Kidney glomerular epithelial cell (primary cell): ENCODE measurements at regions not wholly inside any gene's neighbourhood (a gene's known extent, or its start where the extent isn't known, plus 50 kb on each side); places are given as distances from the start of the nearest gene placed in this dataset.
A peak's percentile ranks its signal among the peaks of the same experiment; 100 is the strongest.
"Not testable (repeated sequence)": the region's sequence is repeated elsewhere in the genome, so short reads cannot be mapped to it uniquely, and the experiment has no call there.

Source experiments
- DNase-seq: peaks from one replicate; lab custom pipeline; 2025; lab: John Stamatoyannopoulos, UW

DNA sequence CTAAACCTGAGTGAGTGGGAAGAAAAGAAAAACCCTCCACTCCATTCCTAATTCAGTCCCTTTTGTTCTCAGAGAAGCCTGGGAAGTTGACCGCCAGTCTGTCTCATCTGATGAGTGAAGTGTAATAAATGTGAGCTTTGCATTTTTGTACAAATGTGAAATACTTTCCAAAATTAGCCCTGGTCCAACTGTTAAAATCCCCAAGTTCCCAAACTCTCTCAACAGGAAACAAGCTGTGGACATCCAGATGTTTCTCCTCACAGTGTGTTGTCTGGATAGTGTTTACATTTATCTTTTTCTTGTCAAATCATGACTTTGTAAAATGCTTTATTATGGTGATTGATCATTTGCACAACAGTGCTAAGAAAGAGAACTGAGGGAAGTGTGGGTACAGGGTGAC, 145.1 kb downstream of the TM2D1 start:
- no peak for DNase-seq

DNA sequence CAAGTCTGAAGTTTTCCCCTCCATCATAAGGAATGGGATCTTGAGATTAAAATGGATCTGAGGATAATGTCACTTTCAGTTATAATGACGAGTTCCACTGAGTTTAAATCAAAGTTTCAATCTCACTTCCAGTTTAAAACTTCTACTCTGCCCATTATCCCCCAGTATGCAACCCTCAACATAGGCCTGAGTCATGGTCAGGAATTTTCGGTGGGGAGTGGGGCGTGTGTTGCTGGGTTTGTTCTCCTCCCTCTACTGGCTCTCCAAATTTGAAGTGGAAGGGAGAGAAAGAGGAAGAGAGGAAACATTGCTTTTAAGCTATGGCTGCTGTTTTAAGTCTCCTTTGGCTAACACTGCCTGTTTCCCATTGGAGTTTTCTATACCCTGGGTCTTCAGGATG, 152.9 kb downstream of the TM2D1 start:
- DNase-seq: no peak

DNA sequence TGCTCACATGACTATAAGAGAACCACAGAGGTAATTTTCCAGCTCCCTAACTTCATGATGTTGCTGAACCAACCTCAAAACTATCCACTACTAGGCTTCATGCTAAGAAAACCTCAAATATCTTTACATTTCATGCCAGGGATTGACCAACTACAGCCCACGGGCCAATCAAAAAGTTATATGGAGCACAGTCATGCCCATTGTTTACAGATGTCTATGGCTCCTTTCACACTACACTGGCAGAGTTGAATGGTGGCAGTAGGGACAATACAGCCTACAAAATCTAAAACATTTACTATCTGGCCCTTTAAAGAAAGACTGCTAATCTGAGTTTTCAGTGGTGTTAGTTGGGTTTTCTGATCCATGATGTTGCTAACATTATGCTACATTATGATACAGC, 154.8 kb downstream of the TM2D1 start:
- DNase-seq: no peak

DNA sequence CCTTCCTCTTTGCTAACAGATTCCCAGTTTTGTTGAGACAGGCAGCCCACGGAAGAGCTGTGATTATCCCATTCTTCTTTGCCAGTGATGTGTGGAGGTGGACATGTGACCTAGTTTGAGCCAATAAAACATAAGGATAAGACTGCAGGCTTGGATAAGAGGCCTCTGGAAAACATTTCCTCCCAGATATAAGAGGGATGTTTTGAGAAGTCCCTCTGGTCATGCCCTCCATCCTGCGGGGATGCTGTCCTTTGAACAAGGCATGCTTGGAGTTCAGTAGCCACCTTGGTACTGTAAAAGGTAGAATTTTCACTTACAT, 155.7 kb downstream of the TM2D1 start:
- DNase-seq: peak; percentile 22

DNA sequence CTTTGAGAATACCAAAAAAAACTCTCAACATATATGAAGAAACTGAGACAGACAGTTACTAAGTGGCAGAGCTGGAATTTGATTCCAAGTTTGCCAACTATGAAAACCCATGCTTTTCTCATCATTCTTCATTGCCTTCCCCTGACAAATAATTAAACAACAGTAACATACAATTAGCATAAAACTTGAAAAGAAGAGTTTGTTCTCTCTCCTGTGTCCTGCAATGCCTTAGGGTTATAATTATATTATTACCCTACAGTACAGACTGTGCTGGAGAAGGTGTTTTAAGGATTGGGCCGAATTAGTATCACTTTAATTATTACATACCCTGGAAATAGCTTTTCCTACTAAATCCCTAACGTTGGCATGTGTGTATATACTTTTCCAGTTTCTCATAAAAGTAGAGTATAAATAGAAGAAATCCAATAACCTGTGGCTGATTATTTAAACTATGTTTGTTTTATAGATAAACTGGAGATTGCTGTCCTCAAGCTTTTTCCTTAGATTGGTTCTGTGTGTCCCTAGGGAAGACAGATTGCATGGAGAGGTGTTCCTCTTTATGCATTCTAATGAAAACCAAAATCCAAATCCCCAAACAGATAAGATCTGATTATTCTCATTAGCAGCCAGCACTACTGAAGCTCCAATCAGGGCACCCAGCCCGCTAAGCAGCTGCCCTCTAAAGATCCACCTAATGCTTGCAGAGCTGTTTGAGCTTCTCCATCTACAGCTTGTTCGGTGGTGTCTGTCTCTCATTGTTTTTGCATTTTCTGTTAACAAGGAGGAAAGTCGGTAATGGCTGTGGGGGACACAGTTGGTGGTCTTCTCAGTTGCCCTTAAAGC, 156.3 kb downstream of the TM2D1 start:
- no peak for DNase-seq

DNA sequence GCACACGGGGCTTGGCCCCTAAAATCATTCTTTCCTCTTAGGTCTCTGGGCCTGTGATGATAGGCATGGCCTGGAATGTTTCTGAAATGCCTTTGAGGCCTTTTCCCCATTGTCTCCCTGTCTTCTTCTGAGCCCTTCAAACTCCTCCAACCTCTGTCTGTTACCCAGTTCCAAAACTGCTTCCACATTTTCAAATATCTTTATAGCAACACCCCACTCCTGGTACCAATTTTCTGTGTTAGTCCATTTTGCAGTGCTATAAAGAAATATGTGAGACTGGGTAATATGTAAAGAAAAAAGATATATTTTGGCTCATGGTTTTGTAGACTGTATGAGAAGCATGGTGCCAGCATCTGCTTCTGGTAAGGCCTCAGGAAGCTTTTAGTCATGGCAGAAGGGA, 158.8 kb downstream of the TM2D1 start:
- DNase-seq: no peak

DNA sequence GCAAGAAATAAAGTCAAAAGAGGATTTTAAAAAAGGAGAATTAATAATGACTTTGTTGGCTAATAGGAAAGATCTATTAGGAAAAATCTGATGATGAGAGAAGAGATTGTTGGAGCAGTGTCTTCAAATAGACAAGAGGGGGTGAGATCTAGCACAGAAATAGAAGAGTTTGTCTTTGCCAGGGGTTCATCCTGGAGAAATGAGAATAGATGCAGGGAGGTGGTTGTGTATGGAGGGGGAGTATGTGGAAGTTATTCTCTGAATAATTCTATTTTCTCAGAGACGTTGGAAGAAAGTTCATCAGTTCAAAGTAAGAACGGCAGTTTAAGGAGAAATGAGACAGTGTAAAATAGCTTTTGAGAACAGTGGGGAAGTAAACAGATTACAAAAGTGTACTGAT, 161.3 kb downstream of the TM2D1 start:
- DNase-seq: no peak

DNA sequence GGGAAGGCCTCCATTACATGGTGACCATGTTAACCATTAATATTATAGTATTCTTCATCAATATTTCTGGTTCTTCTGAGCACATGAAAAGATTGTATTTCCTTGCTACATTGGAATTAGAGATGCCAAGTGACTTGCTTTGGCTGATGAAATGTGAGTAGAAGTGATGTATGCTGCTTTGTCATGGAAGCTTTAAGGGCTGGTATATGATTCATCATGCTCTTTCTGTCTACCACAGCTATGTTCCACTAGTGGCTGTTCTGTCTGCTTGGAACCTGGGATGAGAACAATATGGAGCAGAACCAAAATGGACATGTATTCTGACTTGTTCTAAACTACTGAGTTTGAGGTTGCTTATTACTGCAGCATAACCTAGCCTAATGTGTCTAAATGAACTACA, 163.3 kb downstream of the TM2D1 start:
- no peak for DNase-seq

DNA sequence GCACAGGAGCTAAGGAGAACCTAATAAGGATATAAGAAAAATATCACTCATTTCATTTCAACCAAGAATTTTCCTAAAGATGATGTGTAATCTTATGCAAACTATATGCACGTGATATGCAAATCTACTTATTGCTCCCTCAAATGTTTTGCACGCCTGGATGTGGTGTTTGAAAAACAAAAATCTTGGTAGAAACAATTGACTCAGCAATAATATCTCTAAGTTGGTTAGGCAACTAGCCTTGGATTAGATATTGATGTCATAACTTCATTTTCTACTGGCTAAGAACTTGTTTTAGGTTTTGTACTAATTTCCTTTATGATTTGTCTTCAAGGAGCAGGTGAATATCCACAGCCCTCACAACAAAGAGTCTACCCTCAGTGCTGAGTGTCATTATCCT, 164.6 kb downstream of the TM2D1 start:
- no peak for DNase-seq

DNA sequence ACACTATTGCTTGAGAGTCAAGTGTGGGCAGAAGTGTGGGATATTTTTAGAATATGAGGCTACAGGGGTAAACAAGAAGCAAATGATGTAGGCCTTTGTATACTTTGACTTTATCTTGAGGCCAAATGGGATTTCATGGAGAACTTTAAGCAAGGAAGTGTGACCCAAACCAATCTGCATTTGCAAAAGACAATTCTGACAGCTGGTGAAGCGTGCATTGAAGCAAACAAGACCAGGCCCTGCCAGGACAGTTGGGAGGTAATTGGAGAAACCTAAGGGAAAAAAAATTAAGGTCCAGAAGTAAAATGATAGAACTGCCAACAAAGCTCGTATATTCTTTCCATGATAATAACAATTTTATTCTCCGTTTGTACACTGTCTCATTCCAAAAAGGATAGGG, 168.3 kb downstream of the TM2D1 start:
- no peak for DNase-seq

DNA sequence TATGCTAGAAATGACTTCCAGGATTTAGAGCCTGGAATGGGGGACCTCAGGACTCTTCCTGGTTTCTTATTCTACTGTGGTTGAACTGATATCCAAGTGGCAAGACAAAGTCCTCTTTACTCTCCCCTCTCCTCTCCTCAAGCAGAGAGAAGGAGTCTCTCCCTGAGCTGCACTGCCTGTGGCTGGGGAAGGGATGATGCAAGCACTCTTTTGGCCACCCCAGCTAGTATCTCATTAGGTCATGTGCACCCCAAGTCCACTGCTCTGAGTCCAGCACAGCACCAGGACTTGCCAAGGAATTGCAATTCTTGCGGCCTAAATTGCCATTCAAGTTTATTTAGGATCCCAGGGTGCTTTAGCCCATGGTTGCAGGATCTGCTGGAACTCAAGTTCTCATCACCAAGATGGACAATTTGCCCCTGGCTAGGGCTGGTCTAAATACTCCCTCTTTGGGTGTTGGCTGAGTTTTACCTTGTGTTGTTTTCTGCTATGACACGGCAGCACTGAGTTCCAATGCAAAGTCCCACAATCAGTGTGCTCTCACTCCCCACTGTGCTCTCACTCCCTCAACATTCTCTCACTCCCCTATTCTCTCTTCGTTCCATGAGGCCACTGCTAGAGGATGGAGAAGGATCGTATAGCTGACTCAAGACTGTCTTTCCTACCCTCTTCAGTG, 172.2 kb downstream of the TM2D1 start:
- no peak for DNase-seq

DNA sequence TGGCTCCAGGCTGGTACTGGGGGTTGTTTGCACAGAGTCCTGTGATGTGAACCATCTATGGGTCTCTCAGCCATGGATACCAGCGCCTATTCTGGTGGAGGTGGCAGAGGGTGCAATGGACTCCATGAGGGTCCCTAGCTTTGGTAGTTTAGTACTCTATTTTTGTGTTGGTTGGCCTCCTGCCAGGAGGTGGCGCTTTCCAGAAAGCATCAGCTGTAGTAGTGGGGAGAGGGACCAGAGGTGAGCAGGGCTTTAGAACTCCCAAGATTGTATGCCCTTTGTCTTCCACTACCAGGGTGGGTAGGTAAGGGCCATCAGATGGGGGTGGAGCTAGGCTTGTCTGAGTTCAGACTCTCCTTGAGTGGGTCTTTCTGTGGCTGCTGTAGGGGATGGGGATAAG, 177.6 kb downstream of the TM2D1 start:
- DNase-seq: not testable (repeated sequence)

DNA sequence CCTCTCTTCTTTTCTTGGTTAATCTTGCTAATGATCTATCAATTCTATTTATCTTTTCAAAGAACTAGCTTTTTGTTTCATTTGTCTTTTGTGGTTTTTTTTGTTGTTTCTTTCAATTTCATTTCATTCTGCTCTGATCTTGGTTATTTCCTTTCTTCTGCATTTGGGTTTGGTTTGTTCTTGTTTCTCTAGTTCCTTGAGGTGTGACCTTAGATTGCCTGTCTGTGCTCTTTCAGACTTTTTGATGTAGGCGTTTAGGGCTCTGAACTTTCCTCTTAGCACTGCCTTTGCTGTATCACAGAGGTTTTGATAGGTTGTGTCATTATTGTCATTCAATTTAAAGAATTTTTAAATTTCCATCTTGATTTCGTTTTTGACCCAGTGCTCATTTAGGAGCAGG, 180.1 kb downstream of the TM2D1 start:
- DNase-seq: not testable (repeated sequence)

DNA sequence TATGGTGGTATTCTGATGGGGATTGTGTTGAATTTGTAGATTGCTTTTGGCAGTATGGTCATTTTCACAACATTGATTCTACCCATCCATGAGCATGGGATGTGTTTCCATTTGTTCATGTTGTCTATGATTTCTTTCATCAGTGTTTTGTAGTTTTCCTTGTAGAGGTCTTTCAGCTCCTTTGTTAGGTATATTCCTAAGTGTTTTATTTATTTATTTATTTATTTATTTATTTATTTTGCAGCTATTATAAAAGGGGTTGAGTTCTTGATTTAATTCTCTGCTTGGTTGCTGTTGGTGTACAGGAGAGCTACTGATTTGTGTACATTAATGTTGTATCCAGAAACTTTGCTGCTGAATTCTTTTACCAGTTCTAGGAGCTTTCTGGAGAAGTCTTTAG, 181.4 kb downstream of the TM2D1 start:
- DNase-seq: not testable (repeated sequence)

DNA sequence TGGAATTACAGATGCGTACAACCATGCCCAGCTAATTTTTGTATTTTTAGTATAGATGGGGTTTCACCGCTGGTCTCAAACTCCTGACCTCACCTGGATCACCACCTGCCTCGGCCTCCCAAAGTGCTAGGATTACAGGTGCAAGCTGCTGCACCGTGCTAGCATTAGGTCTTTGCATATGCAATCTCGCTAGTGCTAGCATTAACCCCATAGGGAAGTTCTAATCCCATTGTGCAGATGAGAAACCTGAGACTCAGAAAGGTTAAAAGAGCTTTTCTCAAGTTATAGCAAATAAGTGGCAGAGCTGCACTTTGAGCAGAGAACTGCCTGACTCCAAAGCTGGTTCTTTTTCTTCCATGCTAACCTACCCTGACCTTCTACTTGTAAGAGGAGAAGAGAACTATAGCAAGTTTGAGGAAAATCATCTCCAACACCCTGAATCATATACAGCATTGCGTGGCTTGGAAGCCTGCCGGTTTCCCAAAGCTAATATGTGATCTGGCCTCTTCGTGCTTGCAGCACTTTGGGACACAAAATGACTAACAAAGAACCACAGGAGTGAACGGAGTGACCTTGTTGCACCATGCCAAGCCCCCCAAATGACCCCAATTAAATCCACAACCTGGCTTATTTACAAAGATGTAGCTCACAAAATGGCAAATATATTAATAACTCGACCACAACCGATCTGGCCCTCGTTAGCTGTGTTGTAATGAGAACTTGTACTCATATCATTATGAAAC, 185.1 kb downstream of the TM2D1 start:
- no peak for DNase-seq

DNA sequence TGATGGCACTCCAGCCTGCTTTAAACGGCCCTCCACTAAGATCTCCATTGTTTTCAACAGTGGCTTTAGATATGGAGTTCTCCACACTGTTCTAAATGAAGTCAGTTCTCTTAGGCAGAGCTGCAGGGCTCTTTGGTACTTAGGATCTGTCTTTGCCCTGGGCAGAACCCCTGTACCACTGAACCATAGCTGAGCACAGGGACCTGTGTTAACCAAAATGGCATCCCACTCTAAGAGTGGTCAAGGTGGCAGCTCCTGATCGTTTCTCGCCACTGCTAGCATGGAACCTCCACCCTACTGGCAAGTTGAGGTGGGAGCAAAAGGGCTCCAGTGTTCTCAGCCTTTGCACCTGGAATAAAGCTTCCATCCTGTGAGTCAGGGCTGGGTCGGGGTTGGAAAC, 186.7 kb downstream of the TM2D1 start:
- DNase-seq: no peak

DNA sequence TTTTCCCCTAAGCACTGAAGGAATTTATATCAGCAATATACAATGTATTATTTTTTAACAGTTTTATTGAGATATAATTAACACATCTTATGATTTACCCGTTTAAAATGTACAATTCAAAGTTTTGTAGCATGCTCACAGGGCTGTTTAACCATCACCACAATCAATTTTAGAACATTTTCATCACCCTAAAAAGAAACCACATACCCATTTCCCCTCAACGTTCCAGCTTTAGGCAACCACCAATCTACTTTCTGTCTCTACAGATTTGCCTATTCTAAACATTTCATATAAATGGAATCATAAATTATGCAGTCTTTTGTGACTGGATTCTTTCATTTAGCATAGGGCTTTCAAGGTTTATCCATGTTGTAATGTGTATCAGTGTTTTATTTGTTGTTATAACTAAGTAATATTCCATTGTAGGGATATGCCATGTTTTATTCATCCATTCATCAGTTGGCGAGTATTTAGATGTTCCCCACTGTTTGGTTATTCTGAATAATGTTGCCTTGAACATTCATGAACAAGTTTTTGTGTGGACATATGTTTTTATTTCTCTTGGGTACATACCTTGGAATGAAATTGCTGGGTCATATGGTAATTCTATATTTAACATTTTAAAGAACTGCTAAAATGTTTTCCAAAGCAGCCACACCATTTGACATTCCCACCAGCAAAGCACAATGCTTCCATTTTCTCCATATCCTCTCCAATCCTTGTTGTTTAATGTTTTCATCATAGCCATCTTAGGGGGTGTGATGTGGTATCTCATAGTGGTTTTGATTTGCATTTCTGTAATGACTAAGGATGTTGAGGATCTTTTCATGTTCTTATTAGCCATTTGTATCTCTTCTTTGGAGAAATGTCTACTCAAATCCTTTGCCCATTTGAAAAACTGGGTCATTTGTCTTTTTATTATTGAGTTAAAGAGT, 188.5 kb downstream of the TM2D1 start:
- DNase-seq: no peak

DNA sequence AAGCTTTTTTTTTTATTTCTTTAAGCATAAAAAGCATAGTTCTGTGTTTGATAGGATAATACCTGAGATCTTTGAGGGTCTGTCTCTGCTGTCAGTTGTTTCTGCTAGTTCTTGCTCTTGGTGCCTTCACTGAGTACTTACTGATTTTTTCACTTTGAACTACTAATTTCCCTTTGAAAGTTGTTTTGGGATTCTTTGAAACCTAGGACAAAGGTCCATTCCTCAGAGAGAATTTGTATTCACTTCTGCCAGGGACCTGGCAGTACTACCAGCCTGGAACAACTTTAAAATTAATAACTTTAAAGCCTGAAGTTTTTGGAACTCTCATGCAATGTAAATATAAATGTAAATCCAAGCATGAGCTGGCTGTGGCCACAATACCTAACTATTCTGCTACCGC, 190.1 kb downstream of the TM2D1 start:
- DNase-seq: no peak

DNA sequence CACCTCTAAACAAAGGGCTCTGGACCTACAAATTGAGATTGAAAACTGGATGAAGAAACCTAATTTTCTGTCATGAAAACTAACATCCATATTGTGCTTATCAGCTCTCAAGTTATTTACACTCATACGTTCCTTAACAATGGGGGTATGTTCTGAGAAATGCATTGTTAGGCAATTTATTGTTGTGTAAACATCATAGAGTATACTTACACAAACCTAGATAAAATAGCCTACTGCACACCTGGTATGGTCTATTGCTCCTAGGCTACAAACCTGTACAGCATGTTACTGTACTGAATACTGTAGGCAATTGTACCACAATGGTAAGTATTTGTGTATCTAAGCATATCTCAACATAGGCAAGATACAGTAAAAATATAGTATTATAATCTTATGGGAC, 191.4 kb downstream of the TM2D1 start:
- no peak for DNase-seq

DNA sequence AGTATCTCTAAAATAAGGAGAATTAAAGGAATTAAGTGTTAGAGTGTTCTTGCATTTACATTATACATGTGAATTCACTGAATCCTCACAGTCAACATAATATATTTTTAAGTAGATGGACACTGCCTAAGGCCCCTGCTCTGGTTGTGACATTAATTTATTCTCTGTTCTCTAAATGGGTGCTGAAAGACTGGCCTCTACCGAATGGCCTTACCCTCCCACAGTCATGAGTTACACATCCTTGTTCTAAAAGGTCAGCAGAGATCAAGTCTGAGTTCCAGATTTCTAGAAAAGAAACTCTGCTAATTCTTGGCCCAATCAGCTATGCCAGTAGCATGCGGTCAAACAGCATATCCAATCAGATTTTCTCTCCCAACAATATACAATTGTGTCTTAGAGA, 193.2 kb downstream of the TM2D1 start:
- DNase-seq: no peak

DNA sequence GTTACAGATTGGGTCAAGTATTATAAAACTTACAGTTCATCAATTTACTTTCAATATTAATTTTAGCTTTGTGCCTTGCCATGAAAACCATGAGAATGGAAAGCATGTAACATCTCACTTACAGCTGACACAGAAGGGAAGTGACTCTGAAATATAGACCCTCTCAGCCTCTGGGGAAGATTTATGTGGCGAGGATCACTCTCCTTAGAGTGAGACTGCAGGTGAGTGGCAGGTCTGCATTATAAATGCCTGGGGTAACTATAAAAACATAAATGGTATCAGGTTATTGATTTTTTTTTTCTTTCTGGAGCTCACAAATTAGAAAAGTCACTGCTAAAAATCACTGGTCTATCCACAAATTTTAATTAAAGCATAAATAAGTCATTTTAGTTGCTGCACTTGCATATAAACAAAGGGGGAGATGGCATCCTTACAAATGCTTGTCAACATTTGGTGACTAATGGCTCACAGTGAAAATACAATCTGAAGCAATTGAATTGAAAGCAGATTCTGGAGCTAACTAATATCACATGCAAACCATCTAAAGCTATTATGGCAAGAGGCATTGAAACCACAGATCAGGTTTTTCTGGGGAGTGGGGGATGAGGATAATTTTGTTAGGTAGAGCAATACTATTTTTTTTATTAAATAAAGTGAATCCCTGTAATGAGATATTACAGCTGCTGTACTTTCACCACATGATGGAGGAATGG, 200.9 kb downstream of the TM2D1 start:
- DNase-seq: no peak
